ENCODE measurements at regions not wholly inside any gene's neighbourhood (a gene's known extent, or its start where the extent isn't known, plus 50 kb on each side); places are given as distances from the start of the nearest gene placed in this dataset.

DNA sequence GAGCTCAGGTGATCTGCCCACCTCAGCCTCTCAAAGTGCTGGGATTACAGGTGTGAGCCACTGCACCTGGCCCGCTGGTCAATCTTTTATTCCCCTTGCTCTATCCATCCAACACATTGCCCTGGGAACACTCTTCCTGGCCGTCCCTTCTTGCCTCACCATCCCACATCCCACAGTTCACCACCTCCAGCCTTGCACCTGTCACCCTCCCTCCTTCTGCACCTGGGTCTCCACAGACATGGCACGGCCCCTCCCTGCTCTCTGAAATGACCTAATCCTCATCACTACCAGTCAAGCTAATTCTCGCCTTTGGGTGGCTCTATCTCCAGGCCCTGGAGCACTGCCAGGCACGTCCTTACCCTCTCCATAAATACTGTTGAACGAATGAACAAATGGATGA is 116.9 kb upstream of the TEX51 start:
- Histone ChIP-seq H3K9me3 (ENCODE audit: control insufficient read depth, low read length) (no peaks in the 10 kb centered on the region), H3K4me3 (ENCODE audit: low read length) (no peak overlapping the region), H3K4me1 (ENCODE audit: control insufficient read depth, insufficient read depth, low read length) (peaks cover 10% of the 10 kb centered on the region), H3K9ac (ENCODE audit: extremely low read depth, low read length, poor library complexity, severe bottlenecking) (no peak overlapping the region), H3K27me3 (ENCODE audit: control insufficient read depth, insufficient read depth, low read length, poor library complexity, severe bottlenecking) (no peaks in the 10 kb centered on the region), H3K36me3 (ENCODE audit: control insufficient read depth, insufficient read depth, low read length) (no peaks in the 10 kb centered on the region), H3K27ac (ENCODE audit: low read depth, low read length) (no peak overlapping the region)
- Mint-ChIP-seq H3K27me3 (ENCODE audit: insufficient read depth) (peaks cover 10% of the 10 kb centered on the region), H3K4me3 (no peak overlapping the region), H3K36me3 (ENCODE audit: low read depth) (no peaks in the 10 kb centered on the region), H3K9me3 (no peaks in the 10 kb centered on the region), H3K4me1 (peaks cover 19% of the 10 kb centered on the region), H3K27ac (no peak overlapping the region)
- 93 to 100% methylated on average over 4 to 6 of the region's 6 CpGs for WGBS, 2 experiments (ENCODE audit: insufficient coverage in 1 of 2, insufficient read length in 1 of 2)
- TF ChIP-seq, protein P1, sequence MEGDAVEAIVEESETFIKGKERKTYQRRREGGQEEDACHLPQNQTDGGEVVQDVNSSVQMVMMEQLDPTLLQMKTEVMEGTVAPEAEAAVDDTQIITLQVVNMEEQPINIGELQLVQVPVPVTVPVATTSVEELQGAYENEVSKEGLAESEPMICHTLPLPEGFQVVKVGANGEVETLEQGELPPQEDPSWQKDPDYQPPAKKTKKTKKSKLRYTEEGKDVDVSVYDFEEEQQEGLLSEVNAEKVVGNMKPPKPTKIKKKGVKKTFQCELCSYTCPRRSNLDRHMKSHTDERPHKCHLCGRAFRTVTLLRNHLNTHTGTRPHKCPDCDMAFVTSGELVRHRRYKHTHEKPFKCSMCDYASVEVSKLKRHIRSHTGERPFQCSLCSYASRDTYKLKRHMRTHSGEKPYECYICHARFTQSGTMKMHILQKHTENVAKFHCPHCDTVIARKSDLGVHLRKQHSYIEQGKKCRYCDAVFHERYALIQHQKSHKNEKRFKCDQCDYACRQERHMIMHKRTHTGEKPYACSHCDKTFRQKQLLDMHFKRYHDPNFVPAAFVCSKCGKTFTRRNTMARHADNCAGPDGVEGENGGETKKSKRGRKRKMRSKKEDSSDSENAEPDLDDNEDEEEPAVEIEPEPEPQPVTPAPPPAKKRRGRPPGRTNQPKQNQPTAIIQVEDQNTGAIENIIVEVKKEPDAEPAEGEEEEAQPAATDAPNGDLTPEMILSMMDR (conservative IDR thresholded peaks at IDR 0.05): no peak
- DNase-seq: no peak

DNA sequence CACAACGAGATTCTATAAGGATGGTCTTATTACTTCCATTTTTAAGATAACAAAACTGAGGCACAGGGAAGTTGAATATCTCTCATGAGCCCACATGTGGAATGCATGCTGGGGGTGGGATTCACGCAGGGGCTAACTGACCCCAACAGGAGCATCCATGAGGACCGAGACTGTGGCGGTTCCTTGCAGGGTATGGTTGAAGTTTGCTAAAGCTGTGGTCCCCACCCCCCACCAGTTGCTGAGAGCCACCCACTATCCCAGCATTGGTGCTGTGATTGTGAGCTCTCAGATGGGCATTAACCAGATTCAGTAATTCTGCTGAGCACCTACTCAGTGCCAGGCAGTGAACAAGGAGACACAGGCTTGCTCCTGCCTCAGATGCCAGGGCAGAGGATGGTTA is 116.0 kb upstream of the TEX51 start:
- Mint-ChIP-seq H3K4me1 (peaks cover 19% of the 10 kb centered on the region), H3K4me3 (no peak overlapping the region), H3K36me3 (ENCODE audit: low read depth) (no peaks in the 10 kb centered on the region), H3K27me3 (ENCODE audit: insufficient read depth) (peaks cover 10% of the 10 kb centered on the region), H3K9me3 (no peaks in the 10 kb centered on the region), H3K27ac (no peak overlapping the region)
- H3K9me3 ChIP-seq (ENCODE audit: control insufficient read depth, low read length): no peaks in the 10 kb centered on the region
- DNase-seq: no peak
- H3K9ac ChIP-seq (ENCODE audit: extremely low read depth, low read length, poor library complexity, severe bottlenecking): no peak overlapping the region
- peaks cover 10% of the 10 kb centered on the region for H3K4me1 ChIP-seq (ENCODE audit: control insufficient read depth, insufficient read depth, low read length)
- 94% methylated on average over 2 to 4 of the region's 4 CpGs for WGBS, 2 experiments (ENCODE audit: insufficient coverage in 1 of 2, insufficient read length in 1 of 2)
- TF ChIP-seq, protein P1 (conservative IDR thresholded peaks at IDR 0.05): no peak
- no peaks in the 10 kb centered on the region for H3K36me3 ChIP-seq (ENCODE audit: control insufficient read depth, insufficient read depth, low read length)
- H3K27ac ChIP-seq (ENCODE audit: low read depth, low read length): no peak overlapping the region
- H3K27me3 ChIP-seq (ENCODE audit: control insufficient read depth, insufficient read depth, low read length, poor library complexity, severe bottlenecking): no peaks in the 10 kb centered on the region
- H3K4me3 ChIP-seq (ENCODE audit: low read length): no peak overlapping the region

DNA sequence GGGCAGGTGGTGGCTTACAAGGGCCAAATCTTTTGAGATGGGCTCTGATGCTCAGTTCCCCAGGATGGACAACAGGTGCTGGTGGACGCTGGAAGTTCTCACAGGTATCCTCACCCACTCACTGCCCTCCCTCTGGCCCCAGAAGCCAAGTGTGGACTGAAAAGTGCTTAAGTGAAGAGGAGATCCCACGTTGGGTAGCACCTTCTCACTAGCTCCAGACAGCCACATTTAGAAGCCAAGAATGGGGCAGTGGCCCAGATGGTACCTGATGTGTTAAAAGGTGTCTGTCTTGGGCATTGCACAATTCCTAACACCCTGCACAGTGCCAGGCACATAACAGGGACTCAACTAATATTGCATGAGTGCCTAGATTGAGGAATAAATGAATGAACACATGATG is 115.3 kb upstream of the TEX51 start:
- Mint-ChIP-seq H3K9me3 (no peaks in the 10 kb centered on the region), H3K27ac (no peak overlapping the region), H3K36me3 (ENCODE audit: low read depth) (no peaks in the 10 kb centered on the region), H3K4me1 (peaks cover 15% of the 10 kb centered on the region), H3K27me3 (ENCODE audit: insufficient read depth) (peaks cover 10% of the 10 kb centered on the region), H3K4me3 (no peak overlapping the region)
- 84% methylated on average over 2 of the region's 2 CpGs; no CpG with 5 or more reads in 1 of the 2 experiments for WGBS, 2 experiments (ENCODE audit: insufficient coverage in 1 of 2, insufficient read length in 1 of 2)
- no peak for DNase-seq
- Histone ChIP-seq H3K36me3 (ENCODE audit: control insufficient read depth, insufficient read depth, low read length) (no peaks in the 10 kb centered on the region), H3K4me3 (ENCODE audit: low read length) (no peak overlapping the region), H3K27me3 (ENCODE audit: control insufficient read depth, insufficient read depth, low read length, poor library complexity, severe bottlenecking) (no peaks in the 10 kb centered on the region), H3K27ac (ENCODE audit: low read depth, low read length) (no peak overlapping the region), H3K9ac (ENCODE audit: extremely low read depth, low read length, poor library complexity, severe bottlenecking) (no peak overlapping the region), H3K4me1 (ENCODE audit: control insufficient read depth, insufficient read depth, low read length) (peaks cover 10% of the 10 kb centered on the region), H3K9me3 (ENCODE audit: control insufficient read depth, low read length) (no peaks in the 10 kb centered on the region)
- TF ChIP-seq, protein P1 (conservative IDR thresholded peaks at IDR 0.05): no peak

Measured in endodermal cell (in vitro differentiated cells).